Stimulated activated CD4-positive, alpha-beta T cell treated with anti-CD3 and anti-CD28 coated beads, Interleukin-15, amount 100 ng/mL, for 1 hour (primary cell): ENCODE measurements at regions not wholly inside any gene's neighbourhood (a gene's known extent, or its start where the extent isn't known, plus 50 kb on each side); places are given as distances from the start of the nearest gene placed in this dataset.

Experiments
- DNase-seq, 2 donors: peaks; one replicate each; pipeline ENCODE4 v3.0.0-alpha.2; 2020; ENCODE audit warnings: low read depth in 1 of 2, low spot score in 1 of 2

DNA sequence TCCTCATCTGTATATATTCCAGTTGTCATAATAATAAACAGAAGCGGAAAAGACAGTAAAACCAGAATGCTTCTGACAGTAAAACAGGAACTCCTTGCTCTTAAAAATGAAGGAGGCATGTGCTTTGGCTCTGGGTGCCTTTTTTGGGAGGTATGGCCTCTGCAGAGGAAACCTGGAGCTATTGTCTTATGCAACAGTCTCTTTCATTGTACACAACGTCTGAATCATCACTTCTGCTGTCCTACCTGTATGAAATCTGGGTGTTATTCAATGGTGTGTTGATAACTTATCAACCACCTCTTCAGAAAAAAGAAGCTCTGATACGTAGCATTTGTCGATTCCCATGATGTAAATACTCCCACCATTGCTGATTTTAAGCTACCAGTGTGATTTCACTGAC lies 64.8 kb downstream of the CDCA7 start:
- DNase-seq: no peak

DNA sequence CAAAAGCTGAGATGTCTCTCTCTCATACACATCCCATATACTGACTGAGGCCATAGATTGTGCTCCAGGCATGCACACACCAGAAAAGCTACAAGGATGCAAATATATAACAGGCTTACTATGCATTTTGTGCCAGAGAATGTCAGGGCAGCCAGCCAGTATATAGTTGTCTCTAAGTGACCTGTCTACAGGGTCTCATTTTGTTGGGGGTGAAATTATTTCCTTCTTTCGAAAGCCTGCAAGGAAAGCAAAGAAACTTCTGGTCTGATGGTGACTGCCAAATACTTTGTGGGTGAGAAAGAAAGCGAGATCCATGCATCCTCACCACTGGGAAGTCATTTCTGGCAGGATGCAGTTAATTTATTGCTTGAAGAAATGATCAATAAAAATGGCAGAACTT lies 70.2 kb downstream of the CDCA7 start:
- DNase-seq: no peak

DNA sequence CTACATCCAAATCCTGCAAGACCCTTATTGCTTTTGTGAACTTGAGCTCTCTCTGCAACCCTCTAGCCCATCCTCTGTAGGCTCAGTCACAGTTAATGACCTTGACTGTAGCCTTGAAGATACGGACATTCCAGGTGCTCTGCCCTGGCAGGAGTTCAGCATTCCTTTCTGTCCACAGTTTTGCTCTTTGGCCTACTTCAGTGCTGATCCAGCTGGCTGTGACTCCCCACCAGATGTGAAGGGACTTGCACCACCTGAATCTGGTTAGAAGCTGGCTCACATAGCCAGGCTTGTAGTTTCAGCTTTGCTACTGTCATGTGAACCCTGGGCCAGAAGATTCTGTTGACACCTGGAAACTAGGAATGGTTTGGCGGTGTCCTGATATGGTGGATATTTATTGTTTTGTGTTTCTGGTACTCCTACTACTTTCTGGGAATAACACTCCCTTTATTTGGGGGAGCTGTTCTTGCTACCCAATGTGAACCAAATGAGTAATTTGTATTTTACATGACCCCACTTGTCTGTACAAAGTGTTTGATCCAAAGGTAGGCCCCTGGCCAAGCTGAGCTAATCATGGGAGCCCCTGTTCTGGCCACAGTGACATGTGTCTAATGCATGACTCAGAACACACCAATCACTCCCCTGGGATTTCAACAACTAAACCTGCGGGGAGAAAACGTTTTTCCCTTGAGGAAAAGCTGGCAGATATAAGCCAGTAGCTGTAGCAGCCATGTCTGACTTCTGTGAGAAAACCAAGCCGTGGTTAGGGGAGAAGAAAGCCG lies 73.4 kb downstream of the CDCA7 start:
- DNase-seq: no peak

DNA sequence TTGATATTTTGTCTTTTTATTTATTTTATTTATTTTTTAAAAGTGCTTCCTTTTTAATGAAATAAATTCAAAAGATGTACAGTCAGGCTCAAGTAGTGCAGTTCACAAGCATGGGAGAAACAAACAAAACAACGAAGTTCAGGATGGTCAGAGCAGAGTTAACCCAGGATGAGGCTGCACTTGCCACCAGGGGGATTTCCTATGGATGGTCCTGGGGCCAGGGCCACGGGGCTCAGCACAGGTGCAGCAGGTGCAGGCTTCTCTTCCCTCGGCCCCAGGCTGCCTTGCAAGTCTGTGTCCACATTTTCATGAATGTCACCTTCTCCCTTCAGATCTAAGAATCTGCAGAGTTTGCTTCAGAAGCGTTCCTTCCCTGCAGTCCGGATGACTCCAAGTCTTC lies 76.5 kb downstream of the CDCA7 start:
- no peak for DNase-seq

GRCh38 chr2:173432049-173432754 lies 77.5 kb downstream of the CDCA7 start:
- DNase-seq: no peak

DNA sequence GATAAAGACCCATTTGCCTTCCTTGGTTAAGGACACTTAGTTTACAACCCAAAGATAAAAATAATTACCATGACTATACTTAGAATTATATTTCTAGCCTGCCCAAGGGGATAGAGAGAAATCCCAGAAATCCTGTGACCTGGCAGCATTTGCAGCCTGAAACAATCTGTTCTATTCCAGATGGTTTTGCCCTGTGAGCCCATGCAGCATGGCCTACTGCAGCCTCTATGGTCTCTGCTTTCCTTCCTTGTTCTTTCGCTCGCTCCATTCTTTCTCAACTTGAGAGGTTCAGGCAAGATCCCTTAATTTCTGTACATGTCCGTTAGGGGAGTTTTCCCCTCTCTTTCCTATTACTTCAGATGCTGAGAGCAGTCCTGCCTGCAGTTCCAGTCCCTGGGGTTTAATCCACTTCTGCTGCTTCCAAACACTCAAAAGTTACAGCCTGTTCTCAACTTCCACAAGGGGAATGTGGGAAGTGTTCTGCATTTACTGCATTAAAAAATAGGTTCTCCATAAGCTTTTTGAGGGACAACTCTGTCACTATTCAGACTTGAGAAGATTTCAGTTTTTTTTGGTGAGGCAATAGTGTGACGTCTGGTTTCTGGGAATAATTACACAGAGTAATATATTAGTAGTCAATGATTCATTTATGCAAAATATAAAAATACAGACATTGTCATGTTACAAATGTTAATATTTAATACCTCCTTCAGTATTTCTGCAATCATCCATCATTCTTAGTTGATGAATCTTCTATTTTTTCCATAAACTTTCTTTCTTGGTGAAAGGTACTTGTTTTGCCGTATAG lies 80.3 kb downstream of the CDCA7 start:
- DNase-seq: no peak

DNA sequence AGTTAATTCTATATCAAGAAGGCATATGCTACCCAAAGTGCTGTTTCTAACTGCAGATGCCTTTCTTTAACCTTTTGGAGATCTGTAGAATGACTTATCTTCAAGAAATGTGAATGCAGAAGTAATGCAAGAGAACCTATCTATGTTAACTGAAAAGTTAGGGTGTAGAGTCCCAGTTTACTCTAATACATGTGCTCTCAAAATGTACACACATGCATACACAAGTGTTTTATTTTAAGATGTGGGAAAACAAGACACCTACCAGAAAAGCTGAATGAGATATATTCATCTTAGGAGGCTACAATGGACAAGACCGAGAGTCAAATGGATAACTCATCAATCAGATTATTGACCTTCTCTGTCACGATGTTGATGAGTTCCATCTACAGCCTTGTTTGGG lies 80.9 kb downstream of the CDCA7 start:
- DNase-seq: no peak

DNA sequence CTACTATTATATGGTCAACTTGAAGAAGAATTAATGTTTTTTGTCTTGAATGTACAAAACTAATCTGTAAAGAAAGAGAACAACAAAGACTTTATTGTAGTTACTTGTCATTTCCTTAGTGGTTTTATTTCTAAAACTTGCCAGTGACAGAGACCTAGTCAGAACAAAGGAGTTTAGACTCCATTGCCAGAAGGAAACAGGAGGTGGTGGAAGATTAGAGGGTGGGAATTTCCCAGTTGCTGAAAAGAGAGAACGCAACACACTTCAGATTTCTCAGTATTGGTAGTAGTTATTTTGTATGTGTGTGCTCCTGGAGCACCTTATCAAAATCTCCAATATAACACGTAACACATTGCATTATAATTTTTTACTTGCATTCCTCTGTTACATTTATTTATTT lies 81.4 kb downstream of the CDCA7 start:
- no peak for DNase-seq

DNA sequence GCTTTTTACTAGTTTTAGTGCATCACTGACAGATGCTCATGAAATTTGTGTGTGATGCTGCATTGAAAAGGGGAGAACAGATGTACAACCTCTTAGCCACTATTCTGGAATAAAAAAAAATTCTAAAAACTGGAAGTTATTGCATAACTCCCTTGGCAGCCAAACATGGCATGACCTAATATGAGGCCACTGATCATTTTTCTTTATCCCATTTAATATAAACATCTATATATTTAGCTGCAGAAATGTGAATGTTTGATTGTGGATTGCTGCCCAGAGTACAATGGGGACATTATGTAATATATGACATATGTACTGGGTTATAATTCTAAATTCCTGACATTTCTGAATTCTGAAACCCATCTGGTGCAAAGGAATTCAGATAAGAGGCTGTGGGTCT lies 86.5 kb downstream of the CDCA7 start:
- no peak for DNase-seq

DNA sequence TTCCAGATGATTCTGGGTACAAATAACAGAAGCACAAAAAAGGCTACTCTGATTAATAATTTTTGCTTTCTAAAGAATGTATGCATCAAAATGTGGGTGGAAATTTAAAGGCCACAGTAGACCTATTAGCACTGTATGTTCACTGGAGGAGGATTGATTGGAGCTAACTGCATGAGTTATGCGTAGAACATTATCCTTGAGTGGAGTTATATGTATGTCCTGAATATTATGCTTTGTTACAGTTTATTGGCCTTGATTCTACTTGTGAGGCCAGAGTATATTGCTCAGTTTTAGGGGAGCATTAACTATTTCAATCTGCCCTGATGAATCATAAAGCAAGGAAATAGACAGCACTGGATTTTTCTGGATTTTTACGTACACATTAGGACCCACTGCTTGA lies 87.9 kb downstream of the CDCA7 start:
- DNase-seq: no peak

DNA sequence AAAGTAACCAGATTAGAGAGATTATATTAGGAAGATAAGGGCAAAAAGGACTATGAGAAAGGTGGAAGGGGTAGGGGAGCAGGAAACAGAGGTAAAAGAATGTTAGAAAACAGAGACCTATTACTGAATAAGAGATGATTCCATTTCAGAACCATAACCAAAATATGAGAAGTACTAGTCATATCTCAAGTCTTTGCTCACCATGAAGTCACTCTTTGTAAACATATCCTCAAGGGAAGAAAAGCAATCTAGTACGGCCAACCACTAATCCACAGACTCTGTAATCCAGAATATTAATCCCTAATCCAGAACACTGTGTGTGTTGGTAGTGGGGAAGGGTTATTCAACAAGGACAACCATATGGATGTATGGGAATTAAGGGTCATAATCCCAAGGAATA lies 92.0 kb downstream of the CDCA7 start:
- no peak for DNase-seq

GRCh38 chr2:173448938-173449471 lies 94.3 kb downstream of the CDCA7 start:
- DNase-seq: peak in 1 of 2 donors; percentile 6

DNA sequence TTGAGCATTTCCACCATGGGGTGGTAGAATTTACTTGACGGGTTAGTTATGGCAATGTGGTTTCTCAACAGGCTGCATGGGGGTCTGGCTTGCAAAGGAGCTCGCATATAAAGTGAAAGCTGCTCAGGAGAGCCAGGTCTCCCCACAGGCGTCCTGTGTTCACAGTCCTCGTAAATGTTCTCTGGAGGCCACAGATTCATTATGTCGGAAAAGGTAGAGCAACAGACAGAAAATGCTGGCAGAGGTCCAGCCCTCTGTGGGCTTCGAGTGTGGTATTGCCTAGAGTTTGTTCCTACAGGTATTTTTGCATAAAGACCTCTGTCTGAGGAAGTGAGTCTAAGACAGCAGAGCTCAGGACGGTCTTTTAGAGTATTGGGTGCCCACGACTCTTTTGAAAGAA lies 96.4 kb downstream of the CDCA7 start:
- no peak for DNase-seq

DNA sequence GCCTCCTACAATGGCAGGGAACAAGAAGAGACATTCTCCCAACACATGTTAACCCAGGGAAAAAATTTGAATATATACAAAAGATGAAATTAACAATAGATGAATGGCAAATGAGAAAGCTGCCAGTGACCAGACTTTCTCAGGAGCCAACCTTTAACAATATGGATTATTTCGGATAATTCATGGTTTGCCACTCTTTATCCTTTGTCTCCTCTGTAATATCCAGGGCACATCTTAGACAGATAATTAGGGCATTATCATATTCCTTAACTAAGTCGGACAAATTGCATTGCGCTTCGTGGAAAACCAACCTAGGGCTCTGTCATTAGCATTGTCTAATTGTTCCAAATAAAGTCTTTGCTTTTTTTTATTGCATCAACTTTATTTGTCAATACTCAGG lies 97.3 kb downstream of the CDCA7 start:
- DNase-seq: no peak

- no peak for DNase-seq
Observed at GRCh38 chr2:173452416-173452815, 97.7 kb downstream of the CDCA7 start.

DNA sequence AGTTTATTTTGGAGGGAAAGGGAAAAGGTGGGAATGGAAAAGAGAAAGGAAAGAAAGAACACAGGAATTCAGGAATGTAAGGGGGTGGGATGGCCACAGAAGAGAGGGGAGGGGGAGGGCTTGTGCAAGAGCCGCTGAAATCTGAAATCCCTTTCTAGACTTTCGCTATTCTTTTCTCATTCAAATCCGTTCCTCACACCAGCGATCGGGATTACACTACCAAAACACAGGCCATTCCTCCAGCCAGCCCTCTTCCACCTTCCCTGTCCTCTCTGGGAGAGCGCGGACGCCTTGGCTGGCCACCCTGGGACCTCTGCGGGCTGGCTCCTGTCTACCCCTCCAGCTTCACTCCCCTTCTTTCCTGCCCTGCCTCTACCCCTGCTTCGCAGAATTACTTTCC lies 102.3 kb downstream of the CDCA7 start:
- no peak for DNase-seq

- no peak for DNase-seq
Observed at GRCh38 chr2:173457366-173457765, 102.7 kb downstream of the CDCA7 start.

GRCh38 chr2:173458991-173459780 lies 104.5 kb downstream of the CDCA7 start:
- no peak for DNase-seq

GRCh38 chr2:173462892-173463840 lies 108.5 kb downstream of the CDCA7 start:
- no peak for DNase-seq

- DNase-seq: no peak
Observed at GRCh38 chr2:173463846-173464245, 109.2 kb downstream of the CDCA7 start.
